PFSK-1 (cell line): ENCODE measurements at regions not wholly inside any gene's neighbourhood (a gene's known extent, or its start where the extent isn't known, plus 50 kb on each side); places are given as distances from the start of the nearest gene placed in this dataset.

ENCODE experiments used
- POLR2AphosphoS5 ChIP-seq: IDR thresholded peaks from 2 replicates; pipeline ENCODE4 v1.6.1; 2012; ENCODE audit warnings: low read depth, mild to moderate bottlenecking, control low read depth, low read length, moderate library complexity
- SIN3A ChIP-seq: IDR thresholded peaks from 2 replicates; pipeline ENCODE4 v1.6.1; 2012; ENCODE audit warnings: mild to moderate bottlenecking, low read length, moderate library complexity, borderline replicate concordance; ENCODE audit not compliant: insufficient read depth
- TAF1 ChIP-seq: IDR thresholded peaks from 2 replicates; pipeline ENCODE4 v1.6.1; 2012; ENCODE audit warnings: low read length, control low read depth, borderline replicate concordance; ENCODE audit not compliant: insufficient read depth
- TF ChIP-seq, protein P1 (sequence below), 2 experiments: IDR thresholded peaks; 2 replicates each; pipeline versions ENCODE4 v1.6.1 to v1.8.0; 2011 to 2012; ENCODE audit warnings: low read depth in 2 of 2, low read length in 2 of 2, control low read depth in 1 of 2, inconsistent platforms in 1 of 2, mild to moderate bottlenecking in 1 of 2, moderate library complexity in 1 of 2; ENCODE audit not compliant: insufficient read depth in 1 of 2

- TF ChIP-seq SIN3A, result no peak
- no peak for TF ChIP-seq TAF1
- TF ChIP-seq POLR2AphosphoS5, result no peak
- TF ChIP-seq, protein P1, sequence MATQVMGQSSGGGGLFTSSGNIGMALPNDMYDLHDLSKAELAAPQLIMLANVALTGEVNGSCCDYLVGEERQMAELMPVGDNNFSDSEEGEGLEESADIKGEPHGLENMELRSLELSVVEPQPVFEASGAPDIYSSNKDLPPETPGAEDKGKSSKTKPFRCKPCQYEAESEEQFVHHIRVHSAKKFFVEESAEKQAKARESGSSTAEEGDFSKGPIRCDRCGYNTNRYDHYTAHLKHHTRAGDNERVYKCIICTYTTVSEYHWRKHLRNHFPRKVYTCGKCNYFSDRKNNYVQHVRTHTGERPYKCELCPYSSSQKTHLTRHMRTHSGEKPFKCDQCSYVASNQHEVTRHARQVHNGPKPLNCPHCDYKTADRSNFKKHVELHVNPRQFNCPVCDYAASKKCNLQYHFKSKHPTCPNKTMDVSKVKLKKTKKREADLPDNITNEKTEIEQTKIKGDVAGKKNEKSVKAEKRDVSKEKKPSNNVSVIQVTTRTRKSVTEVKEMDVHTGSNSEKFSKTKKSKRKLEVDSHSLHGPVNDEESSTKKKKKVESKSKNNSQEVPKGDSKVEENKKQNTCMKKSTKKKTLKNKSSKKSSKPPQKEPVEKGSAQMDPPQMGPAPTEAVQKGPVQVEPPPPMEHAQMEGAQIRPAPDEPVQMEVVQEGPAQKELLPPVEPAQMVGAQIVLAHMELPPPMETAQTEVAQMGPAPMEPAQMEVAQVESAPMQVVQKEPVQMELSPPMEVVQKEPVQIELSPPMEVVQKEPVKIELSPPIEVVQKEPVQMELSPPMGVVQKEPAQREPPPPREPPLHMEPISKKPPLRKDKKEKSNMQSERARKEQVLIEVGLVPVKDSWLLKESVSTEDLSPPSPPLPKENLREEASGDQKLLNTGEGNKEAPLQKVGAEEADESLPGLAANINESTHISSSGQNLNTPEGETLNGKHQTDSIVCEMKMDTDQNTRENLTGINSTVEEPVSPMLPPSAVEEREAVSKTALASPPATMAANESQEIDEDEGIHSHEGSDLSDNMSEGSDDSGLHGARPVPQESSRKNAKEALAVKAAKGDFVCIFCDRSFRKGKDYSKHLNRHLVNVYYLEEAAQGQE (IDR thresholded peaks at IDR 0.05; ENCODE audit: insufficient read depth in 1 of 2, low read depth in 2 of 2, low read length in 2 of 2), result no peak
Observed at GRCh38 chr9:24953070-24953469, 407.4 kb upstream of the IZUMO3 start.
